HG03196 (cell line): ENCODE measurements at regions not wholly inside any gene's neighbourhood (a gene's known extent, or its start where the extent isn't known, plus 50 kb on each side); places are given as distances from the start of the nearest gene placed in this dataset.
A peak's percentile ranks its signal among the peaks of the same experiment; 100 is the strongest.

Experiments used
- ATAC-seq: cut with Tn5 transposase; IDR thresholded peaks from one replicate; pipeline ENCODE4 v1.9.1; 2021; ENCODE audit not compliant: unreplicated experiment

- ATAC-seq = no peak
Observed at GRCh38 chr10:108801775-108802517, 1121.4 kb downstream of the XPNPEP1 start.

GRCh38 chr10:108801220-108801619 lies 1122.1 kb downstream of the XPNPEP1 start:
- ATAC-seq = no peak

- no peak for ATAC-seq
Observed at GRCh38 chr10:108797573-108797972, 1125.7 kb downstream of the XPNPEP1 start.

GRCh38 chr10:108791794-108792474 lies 1131.4 kb downstream of the XPNPEP1 start:
- ATAC-seq = no peak

GRCh38 chr10:108791030-108791429 lies 1132.3 kb downstream of the XPNPEP1 start:
- no peak for ATAC-seq

GRCh38 chr10:108789919-108790318 lies 1133.4 kb downstream of the XPNPEP1 start:
- peak; percentile 93 for ATAC-seq

GRCh38 chr10:108789336-108789735 lies 1134.0 kb downstream of the XPNPEP1 start:
- ATAC-seq = no peak

- no peak for ATAC-seq
Observed at GRCh38 chr10:108788891-108789290, 1134.4 kb downstream of the XPNPEP1 start.

- no peak for ATAC-seq
Observed at GRCh38 chr10:108787932-108788331, 1135.4 kb downstream of the XPNPEP1 start.

GRCh38 chr10:108785011-108785410 lies 1138.3 kb downstream of the XPNPEP1 start:
- no peak for ATAC-seq

- no peak for ATAC-seq
Observed at GRCh38 chr10:108784534-108784933, 1138.8 kb downstream of the XPNPEP1 start.

- peak; percentile 81 for ATAC-seq
Observed at GRCh38 chr10:108783897-108784296, 1139.4 kb downstream of the XPNPEP1 start.

GRCh38 chr10:108782411-108782810 lies 1140.9 kb downstream of the XPNPEP1 start:
- no peak for ATAC-seq

GRCh38 chr10:108779501-108779900 lies 1143.8 kb downstream of the XPNPEP1 start:
- no peak for ATAC-seq

GRCh38 chr10:108775911-108776475 lies 1147.3 kb downstream of the XPNPEP1 start:
- ATAC-seq = no peak

GRCh38 chr10:108771106-108771505 lies 1152.2 kb downstream of the XPNPEP1 start:
- no peak for ATAC-seq

- no peak for ATAC-seq
Observed at GRCh38 chr10:108765794-108766193, 1157.5 kb downstream of the XPNPEP1 start.

GRCh38 chr10:108757946-108758345 lies 1165.4 kb downstream of the XPNPEP1 start:
- no peak for ATAC-seq

- no peak for ATAC-seq
Observed at GRCh38 chr10:108755646-108756045, 1167.7 kb downstream of the XPNPEP1 start.

- no peak for ATAC-seq
Observed at GRCh38 chr10:108753326-108753725, 1170.0 kb downstream of the XPNPEP1 start.

GRCh38 chr10:108749042-108749441 lies 1174.3 kb downstream of the XPNPEP1 start:
- ATAC-seq = no peak

- ATAC-seq = no peak
Observed at GRCh38 chr10:108736111-108736510, 1187.2 kb downstream of the XPNPEP1 start.
